Calu3 (cell line): ENCODE measurements at regions not wholly inside any gene's neighbourhood (a gene's known extent, or its start where the extent isn't known, plus 50 kb on each side); places are given as distances from the start of the nearest gene placed in this dataset.

Experiments used
- BruUV-seq: library from RNA; stranded (reverse); fragments of 400-500 nt; replicated peaks from 2 replicates; lab custom pipeline; 2021; lab: Mats Ljungman, UMichigan
- CTCF ChIA-PET: fragments of 300-600 bp; sonication (Branson Sonifier 250); formaldehyde crosslinking; loops from one replicate; lab custom pipeline; 2022; ENCODE audit warnings: antibody characterized with exemption; lab: Charles Lee
- DNase-seq: peaks from one replicate; pipeline ENCODE4 v3.0.0; 2022
- H3K27ac Mint-ChIP-seq: one replicate; pipeline ENCODE4 v1.8.0; 2022; ENCODE audit warnings: mixed read lengths; ENCODE audit not compliant: unreplicated experiment
- H3K27me3 Mint-ChIP-seq: one replicate; pipeline ENCODE4 v1.8.0; 2022; ENCODE audit warnings: mixed read lengths; ENCODE audit not compliant: unreplicated experiment
- H3K36me3 Mint-ChIP-seq: one replicate; pipeline ENCODE4 v1.8.0; 2022; ENCODE audit warnings: mild to moderate bottlenecking, moderate library complexity, mixed read lengths; ENCODE audit not compliant: insufficient read depth, unreplicated experiment
- H3K4me1 Mint-ChIP-seq: one replicate; pipeline ENCODE4 v1.8.0; 2022; ENCODE audit warnings: mild to moderate bottlenecking, low read depth, mixed read lengths; ENCODE audit not compliant: unreplicated experiment
- H3K4me3 Mint-ChIP-seq: one replicate; pipeline ENCODE4 v1.8.0; 2022; ENCODE audit warnings: mild to moderate bottlenecking, low read depth, moderate library complexity, mixed read lengths; ENCODE audit not compliant: unreplicated experiment
- H3K9me3 Mint-ChIP-seq: one replicate; pipeline ENCODE4 v1.8.0; 2022; ENCODE audit warnings: low read depth, mixed read lengths; ENCODE audit not compliant: unreplicated experiment
- CTCF ChIP-seq: fragments of 200-600 bp; IDR thresholded peaks from one replicate; pipeline ENCODE4 v1.8.0; 2022; ENCODE audit warnings: antibody characterized with exemption; ENCODE audit not compliant: unreplicated experiment
- intact Hi-C: fragments of 100-400 bp; cut with micrococcal nuclease; formaldehyde crosslinking; loops from one replicate; pipeline ENCODE4 v1.10.0; 2022; ENCODE audit not compliant: unreplicated experiment

- Mint-ChIP-seq H3K27me3 (no peaks in the 10 kb centered on the region), H3K9me3 (no peaks in the 10 kb centered on the region), H3K4me3 (no peak overlapping the region), H3K27ac (no peak overlapping the region), H3K36me3 (no peaks in the 10 kb centered on the region), H3K4me1 (no peaks in the 10 kb centered on the region)
- intact Hi-C loops, result no loop called here
- CTCF ChIA-PET, result no interaction called here
- TF ChIP-seq CTCF, result no peak
- no peak for DNase-seq
- no TSS peak for BruUV-seq
Observed at GRCh38 chr3:88312256-88312655, 162.5 kb downstream of the C3orf38 start.

GRCh38 chr3:88318067-88318466 lies 168.3 kb downstream of the C3orf38 start:
- Mint-ChIP-seq H3K27ac (no peak overlapping the region), H3K4me3 (no peak overlapping the region), H3K27me3 (no peaks in the 10 kb centered on the region), H3K9me3 (no peaks in the 10 kb centered on the region), H3K36me3 (no peaks in the 10 kb centered on the region), H3K4me1 (peaks cover 12% of the 10 kb centered on the region)
- no peak for TF ChIP-seq CTCF
- BruUV-seq, result no TSS peak
- CTCF ChIA-PET, result no interaction called here
- intact Hi-C loops, result no loop called here
- DNase-seq, result no peak

GRCh38 chr3:88321363-88322050 lies 171.7 kb downstream of the C3orf38 start:
- no peak for TF ChIP-seq CTCF
- no peak overlapping the region for H3K27ac Mint-ChIP-seq
- no peak overlapping the region for H3K4me3 Mint-ChIP-seq
- no TSS peak for BruUV-seq
- H3K9me3 Mint-ChIP-seq, result no peaks in the 10 kb centered on the region
- CTCF ChIA-PET, result no interaction called here
- H3K4me1 Mint-ChIP-seq, result peaks cover 12% of the 10 kb centered on the region
- H3K36me3 Mint-ChIP-seq, result no peaks in the 10 kb centered on the region
- no peaks in the 10 kb centered on the region for H3K27me3 Mint-ChIP-seq
- intact Hi-C loops, result no loop called here
- DNase-seq, result no peak

- intact Hi-C loops, result no loop called here
- no peak for TF ChIP-seq CTCF
- H3K4me3 Mint-ChIP-seq, result no peak overlapping the region
- peaks cover 12% of the 10 kb centered on the region for H3K4me1 Mint-ChIP-seq
- BruUV-seq, result no TSS peak
- H3K36me3 Mint-ChIP-seq, result no peaks in the 10 kb centered on the region
- no peaks in the 10 kb centered on the region for H3K9me3 Mint-ChIP-seq
- DNase-seq, result no peak
- no peaks in the 10 kb centered on the region for H3K27me3 Mint-ChIP-seq
- CTCF ChIA-PET, result interaction anchor here (0.8 kb wide), 1 partner anchor 105 kb away, joined by 3 read pairs; no protein-coding TSS in a partner anchor
- no peak overlapping the region for H3K27ac Mint-ChIP-seq
Observed at GRCh38 chr3:88324788-88325187, 175.0 kb downstream of the C3orf38 start.
